PFSK-1 (cell line): ENCODE measurements at regions not wholly inside any gene's neighbourhood (a gene's known extent, or its start where the extent isn't known, plus 50 kb on each side); places are given as distances from the start of the nearest gene placed in this dataset.

Source experiments
- FOXP2 ChIP-seq: optimal IDR thresholded peaks from 2 replicates; pipeline ENCODE3; 2011; ENCODE audit warnings: borderline replicate concordance, control low read depth, inconsistent platforms; ENCODE audit not compliant: insufficient read depth; ENCODE audit errors: extremely low read length, extremely low read depth
- POLR2AphosphoS5 ChIP-seq: IDR thresholded peaks from 2 replicates; pipeline ENCODE4 v1.6.1; 2012; ENCODE audit warnings: low read depth, mild to moderate bottlenecking, control low read depth, low read length, moderate library complexity
- SIN3A ChIP-seq: IDR thresholded peaks from 2 replicates; pipeline ENCODE4 v1.6.1; 2012; ENCODE audit warnings: mild to moderate bottlenecking, low read length, moderate library complexity, borderline replicate concordance; ENCODE audit not compliant: insufficient read depth
- TAF1 ChIP-seq: IDR thresholded peaks from 2 replicates; pipeline ENCODE4 v1.6.1; 2012; ENCODE audit warnings: low read length, control low read depth, borderline replicate concordance; ENCODE audit not compliant: insufficient read depth
- TF ChIP-seq, protein P1 (sequence below), 2 experiments: IDR thresholded peaks; 2 replicates each; pipeline versions ENCODE4 v1.6.1 to v1.8.0; 2011 to 2012; ENCODE audit warnings: low read depth in 2 of 2, low read length in 2 of 2, control low read depth in 1 of 2, inconsistent platforms in 1 of 2, mild to moderate bottlenecking in 1 of 2, moderate library complexity in 1 of 2; ENCODE audit not compliant: insufficient read depth in 1 of 2

DNA sequence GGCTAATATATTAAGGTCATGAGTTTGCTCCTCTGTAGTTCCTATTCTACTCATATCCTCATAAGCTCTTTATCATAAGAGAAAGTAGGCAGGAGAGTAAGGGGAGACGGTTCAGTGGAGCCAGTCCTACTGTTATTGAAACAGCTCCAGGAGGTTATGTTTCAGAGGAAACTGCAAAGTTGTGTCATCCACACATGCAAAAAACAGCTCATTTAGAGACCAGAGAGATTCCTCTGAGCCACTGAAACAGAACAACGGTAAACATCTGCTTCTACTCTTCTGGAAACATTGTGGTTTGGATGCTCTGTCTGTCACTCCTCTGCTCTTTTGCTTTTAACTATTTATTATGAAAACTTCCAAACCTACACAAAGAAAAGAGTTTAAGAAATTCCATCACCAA, 66.3 kb upstream of the PPP2R5A start:
- TF ChIP-seq SIN3A (no peak), POLR2AphosphoS5 (no peak), TAF1 (no peak), FOXP2 (no peak)
- TF ChIP-seq, protein P1, sequence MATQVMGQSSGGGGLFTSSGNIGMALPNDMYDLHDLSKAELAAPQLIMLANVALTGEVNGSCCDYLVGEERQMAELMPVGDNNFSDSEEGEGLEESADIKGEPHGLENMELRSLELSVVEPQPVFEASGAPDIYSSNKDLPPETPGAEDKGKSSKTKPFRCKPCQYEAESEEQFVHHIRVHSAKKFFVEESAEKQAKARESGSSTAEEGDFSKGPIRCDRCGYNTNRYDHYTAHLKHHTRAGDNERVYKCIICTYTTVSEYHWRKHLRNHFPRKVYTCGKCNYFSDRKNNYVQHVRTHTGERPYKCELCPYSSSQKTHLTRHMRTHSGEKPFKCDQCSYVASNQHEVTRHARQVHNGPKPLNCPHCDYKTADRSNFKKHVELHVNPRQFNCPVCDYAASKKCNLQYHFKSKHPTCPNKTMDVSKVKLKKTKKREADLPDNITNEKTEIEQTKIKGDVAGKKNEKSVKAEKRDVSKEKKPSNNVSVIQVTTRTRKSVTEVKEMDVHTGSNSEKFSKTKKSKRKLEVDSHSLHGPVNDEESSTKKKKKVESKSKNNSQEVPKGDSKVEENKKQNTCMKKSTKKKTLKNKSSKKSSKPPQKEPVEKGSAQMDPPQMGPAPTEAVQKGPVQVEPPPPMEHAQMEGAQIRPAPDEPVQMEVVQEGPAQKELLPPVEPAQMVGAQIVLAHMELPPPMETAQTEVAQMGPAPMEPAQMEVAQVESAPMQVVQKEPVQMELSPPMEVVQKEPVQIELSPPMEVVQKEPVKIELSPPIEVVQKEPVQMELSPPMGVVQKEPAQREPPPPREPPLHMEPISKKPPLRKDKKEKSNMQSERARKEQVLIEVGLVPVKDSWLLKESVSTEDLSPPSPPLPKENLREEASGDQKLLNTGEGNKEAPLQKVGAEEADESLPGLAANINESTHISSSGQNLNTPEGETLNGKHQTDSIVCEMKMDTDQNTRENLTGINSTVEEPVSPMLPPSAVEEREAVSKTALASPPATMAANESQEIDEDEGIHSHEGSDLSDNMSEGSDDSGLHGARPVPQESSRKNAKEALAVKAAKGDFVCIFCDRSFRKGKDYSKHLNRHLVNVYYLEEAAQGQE (IDR thresholded peaks at IDR 0.05; ENCODE audit: insufficient read depth in 1 of 2, low read depth in 2 of 2, low read length in 2 of 2) = no peak

DNA sequence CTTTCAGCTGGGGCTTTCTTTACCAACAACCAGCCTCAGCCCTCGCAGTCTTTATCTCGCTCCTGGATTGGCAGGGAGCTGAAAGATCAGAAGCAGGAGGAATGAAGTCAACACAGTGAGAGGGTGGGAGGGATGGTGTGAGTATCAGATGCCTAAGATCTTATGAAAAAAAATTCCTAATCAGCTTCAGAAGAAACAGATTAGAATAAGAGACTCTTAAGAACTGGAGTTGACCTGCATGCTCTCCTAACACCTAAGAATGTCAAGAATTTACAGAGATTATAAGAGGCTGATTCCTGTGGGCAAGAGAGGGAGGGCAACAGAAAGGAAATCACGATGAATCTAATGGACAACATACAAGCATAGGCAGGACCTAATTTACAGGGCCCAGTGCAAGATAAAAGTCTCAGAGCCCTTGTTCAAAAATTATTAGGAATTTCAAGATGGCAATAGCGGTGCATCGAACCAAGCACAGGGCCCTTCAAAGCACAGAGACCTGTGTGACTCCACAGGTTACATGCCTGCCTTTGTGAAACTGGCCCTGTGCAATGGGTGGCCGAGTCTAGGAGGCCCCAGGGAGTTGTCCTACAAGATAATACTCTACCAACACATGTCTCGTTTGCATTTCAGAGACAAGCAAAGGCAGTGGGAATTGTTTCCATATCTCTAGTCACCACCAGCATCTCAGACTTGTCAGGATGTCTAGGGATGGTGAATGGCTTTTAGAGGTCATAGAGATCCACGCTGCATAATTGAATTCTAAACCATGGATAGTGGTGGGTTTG, 65.3 kb upstream of the PPP2R5A start:
- TF ChIP-seq TAF1 = no peak
- no peak for TF ChIP-seq POLR2AphosphoS5
- TF ChIP-seq, protein P1 (IDR thresholded peaks at IDR 0.05; ENCODE audit: insufficient read depth in 1 of 2, low read depth in 2 of 2, low read length in 2 of 2) = no peak
- TF ChIP-seq FOXP2 = no peak
- TF ChIP-seq SIN3A = no peak

DNA sequence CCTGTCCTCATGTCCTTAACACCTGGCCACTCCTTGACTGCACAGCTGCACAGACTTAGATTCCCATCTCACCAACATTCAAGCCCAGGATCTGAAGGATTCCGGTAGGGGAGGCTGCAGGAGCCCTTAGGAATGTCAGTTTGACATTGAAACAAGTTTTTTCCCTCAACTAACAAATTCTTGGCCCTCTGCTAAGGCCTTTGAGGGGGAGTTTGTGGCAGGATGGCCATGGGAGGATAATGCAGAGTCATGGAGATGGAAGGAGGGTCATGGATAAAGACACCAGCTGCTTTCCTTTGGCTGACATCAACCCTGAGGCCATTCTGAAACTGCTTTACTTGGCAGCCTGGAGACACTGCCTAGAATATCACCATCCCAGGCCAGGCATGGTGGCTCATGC, 63.4 kb upstream of the PPP2R5A start:
- TF ChIP-seq FOXP2 (no peak), POLR2AphosphoS5 (no peak), TAF1 (no peak), SIN3A (no peak)
- TF ChIP-seq, protein P1 (IDR thresholded peaks at IDR 0.05; ENCODE audit: insufficient read depth in 1 of 2, low read depth in 2 of 2, low read length in 2 of 2) = no peak

DNA sequence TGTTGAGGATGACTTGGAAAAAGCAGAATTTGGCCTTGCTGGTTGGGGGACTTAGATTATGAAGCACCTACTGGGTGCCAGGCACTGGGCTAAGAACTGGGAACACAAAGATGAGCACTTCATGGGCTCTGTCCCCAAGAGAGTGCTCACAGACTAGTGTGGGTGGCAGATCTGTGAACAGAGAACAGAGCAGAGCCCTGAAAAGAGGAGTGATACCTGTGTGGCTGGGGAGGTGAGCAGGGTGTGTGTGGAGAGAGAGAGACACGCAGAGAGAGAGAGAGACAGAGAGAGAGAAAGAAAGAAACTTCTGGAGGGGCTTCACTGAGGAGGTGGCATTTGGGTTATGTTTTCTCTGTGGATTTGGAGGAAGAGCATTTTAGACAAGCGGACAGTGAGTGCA, 61.1 kb upstream of the PPP2R5A start:
- TF ChIP-seq SIN3A (no peak), FOXP2 (no peak), TAF1 (no peak), POLR2AphosphoS5 (no peak)
- TF ChIP-seq, protein P1 (IDR thresholded peaks at IDR 0.05; ENCODE audit: insufficient read depth in 1 of 2, low read depth in 2 of 2, low read length in 2 of 2) = no peak

DNA sequence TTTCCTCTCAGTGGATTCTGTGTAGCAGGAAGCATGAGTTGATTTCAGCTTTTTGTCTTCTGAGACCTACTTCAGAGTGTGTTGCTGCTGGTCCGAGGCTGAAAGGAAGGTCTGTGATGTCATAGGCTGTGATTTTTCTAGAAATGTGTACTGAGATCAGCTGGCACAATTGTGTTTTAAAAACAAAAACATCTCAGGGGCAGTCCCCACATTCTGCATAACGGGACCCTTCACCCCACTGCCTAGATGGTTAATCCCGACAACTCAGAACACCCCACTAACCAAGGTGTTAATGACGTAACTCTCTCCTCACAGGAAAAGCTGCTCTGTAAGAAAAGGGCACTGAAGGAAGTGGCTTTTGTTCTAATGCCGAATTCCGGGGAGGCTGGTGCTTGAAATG, 59.8 kb upstream of the PPP2R5A start:
- TF ChIP-seq TAF1 (no peak), POLR2AphosphoS5 (no peak), FOXP2 (no peak), SIN3A (no peak)
- TF ChIP-seq, protein P1 (IDR thresholded peaks at IDR 0.05; ENCODE audit: insufficient read depth in 1 of 2, low read depth in 2 of 2, low read length in 2 of 2) = no peak
